Subcutaneous abdominal adipose tissue (tissue), 5 donors: ENCODE measurements at regions not wholly inside any gene's neighbourhood (a gene's known extent, or its start where the extent isn't known, plus 50 kb on each side); places are given as distances from the start of the nearest gene placed in this dataset.

ENCODE experiments used
- H3K27ac ChIP-seq: one replicate; pipeline ENCODE4 v1.7.0; 2013; ENCODE audit warnings: low read depth, mild to moderate bottlenecking, inconsistent platforms, low read length, moderate library complexity
- H3K27me3 ChIP-seq, 5 donors: one replicate each; pipeline ENCODE4 v1.7.0; 2013; ENCODE audit warnings: low read length in 5 of 5, inconsistent platforms in 1 of 5; ENCODE audit not compliant: control insufficient read depth in 5 of 5, insufficient read depth in 4 of 5
- H3K36me3 ChIP-seq, 5 donors: one replicate each; pipeline ENCODE4 v1.7.0; 2013; ENCODE audit warnings: low read length in 5 of 5; ENCODE audit not compliant: control insufficient read depth in 5 of 5, insufficient read depth in 5 of 5
- H3K4me1 ChIP-seq, 5 donors: one replicate each; pipeline ENCODE4 v1.7.0; 2013; ENCODE audit warnings: low read length in 5 of 5, mild to moderate bottlenecking in 3 of 5, moderate library complexity in 1 of 5; ENCODE audit not compliant: control insufficient read depth in 5 of 5, insufficient read depth in 5 of 5
- H3K4me3 ChIP-seq, 5 donors: one replicate each; pipeline ENCODE4 v1.7.0; 2013; ENCODE audit warnings: low read length in 5 of 5, low read depth in 1 of 5
- H3K9ac ChIP-seq, 5 donors: one replicate each; pipeline ENCODE4 v1.7.0; 2013; ENCODE audit warnings: low read length in 5 of 5, mild to moderate bottlenecking in 4 of 5, moderate library complexity in 3 of 5
- H3K9me3 ChIP-seq, 5 donors: one replicate each; pipeline ENCODE4 v1.7.0; 2013; ENCODE audit warnings: low read length in 5 of 5; ENCODE audit not compliant: control insufficient read depth in 5 of 5
- donor health status: healthy.
- donor health status: healthy.
- donor health status: healthy.
- donor health status: healthy.
- donor health status: healthy.

DNA sequence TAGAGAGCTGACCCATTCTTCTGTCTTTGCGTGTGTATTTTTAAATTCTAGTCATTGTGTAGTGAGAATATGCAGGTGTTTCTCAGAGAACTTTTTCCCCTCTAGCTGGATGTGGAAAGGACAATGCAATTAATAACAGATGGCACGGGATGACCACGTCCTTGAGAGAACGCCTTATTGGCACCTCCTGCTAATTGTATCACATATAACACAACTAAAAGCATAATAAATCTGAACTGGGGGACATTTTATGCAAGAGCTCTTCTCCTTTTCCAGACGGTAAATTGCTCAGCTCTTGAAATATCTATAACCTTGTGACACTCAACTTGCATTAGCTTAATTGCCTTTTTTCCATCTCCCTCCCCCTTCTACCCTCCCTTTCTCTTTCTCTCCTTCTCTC, 62.9 kb upstream of the IZUMO3 start:
- Histone ChIP-seq H3K27ac (no peak overlapping the region), H3K36me3 (no peaks in the 10 kb centered on the region), H3K9me3 (peaks cover 0 to 2% (median 0%) of the 10 kb centered on the region in 5 donors), H3K4me3 (no peak overlapping the region), H3K9ac (no peak overlapping the region), H3K4me1 (no peaks in the 10 kb centered on the region), H3K27me3 (no peaks in the 10 kb centered on the region)

DNA sequence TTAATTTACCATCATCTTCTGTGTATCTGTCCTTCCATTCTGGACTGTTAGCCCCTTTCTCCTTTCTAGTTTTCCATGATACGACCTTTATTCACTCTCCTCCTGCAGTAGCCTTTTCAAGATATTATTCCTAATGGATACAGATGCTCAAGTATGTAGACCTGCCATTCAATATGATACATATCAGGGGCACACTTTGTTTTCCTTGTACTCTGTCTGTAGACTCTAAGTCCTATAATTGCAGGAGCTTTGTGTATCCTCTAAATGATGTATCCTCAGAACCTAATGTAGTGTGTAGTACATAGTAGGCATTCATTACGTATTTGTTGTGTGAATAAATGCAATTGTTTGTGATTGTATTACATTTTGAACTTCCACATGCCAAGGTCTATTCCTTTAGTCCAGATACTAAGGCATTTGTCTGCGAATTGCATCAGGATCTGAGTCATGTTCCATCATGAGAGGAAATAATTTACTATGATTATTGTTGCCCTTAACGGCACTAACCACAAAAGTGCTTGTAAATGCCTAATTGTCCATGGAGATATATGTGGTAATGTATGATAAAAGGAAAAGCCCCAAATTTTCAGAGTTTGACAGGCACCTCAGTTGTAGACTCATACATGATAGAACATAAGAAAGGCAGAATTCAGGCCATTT, 57.1 kb upstream of the IZUMO3 start:
- Histone ChIP-seq H3K4me1 (no peaks in the 10 kb centered on the region), H3K4me3 (no peak overlapping the region), H3K9me3 (peaks cover 0 to 2% (median 0%) of the 10 kb centered on the region in 5 donors), H3K27ac (no peak overlapping the region), H3K9ac (no peak overlapping the region), H3K36me3 (no peaks in the 10 kb centered on the region), H3K27me3 (no peaks in the 10 kb centered on the region)
